ENCODE measurements at regions not wholly inside any gene's neighbourhood (a gene's known extent, or its start where the extent isn't known, plus 50 kb on each side); places are given as distances from the start of the nearest gene placed in this dataset.

GRCh38 chr6:50270415-50270814 lies 220.7 kb upstream of the DEFB112 start:
- DNase-seq (ENCODE audit: low spot score, unreplicated experiment), result no peak
- no peak for TF ChIP-seq CTCF (IDR thresholded peaks at IDR 0.05; ENCODE audit: unreplicated experiment)
- Mint-ChIP-seq H3K27ac (no peak overlapping the region), H3K4me1 (ENCODE audit: low read depth) (peaks cover 6% of the 10 kb centered on the region), H3K36me3 (ENCODE audit: insufficient read depth) (no peaks in the 10 kb centered on the region), H3K4me3 (ENCODE audit: low read depth) (no peak overlapping the region), H3K9me3 (ENCODE audit: low read depth) (no peaks in the 10 kb centered on the region), H3K27me3 (peaks cover 7% of the 10 kb centered on the region)

GRCh38 chr6:50271266-50271665 lies 221.5 kb upstream of the DEFB112 start:
- Mint-ChIP-seq H3K36me3 (ENCODE audit: insufficient read depth) (no peaks in the 10 kb centered on the region), H3K4me1 (ENCODE audit: low read depth) (peaks cover 6% of the 10 kb centered on the region), H3K27me3 (peaks cover 7% of the 10 kb centered on the region), H3K4me3 (ENCODE audit: low read depth) (no peak overlapping the region), H3K27ac (no peak overlapping the region), H3K9me3 (ENCODE audit: low read depth) (no peaks in the 10 kb centered on the region)
- no peak for DNase-seq (ENCODE audit: low spot score, unreplicated experiment)
- TF ChIP-seq CTCF (IDR thresholded peaks at IDR 0.05; ENCODE audit: unreplicated experiment), result no peak

GRCh38 chr6:50271817-50272216 lies 222.1 kb upstream of the DEFB112 start:
- Mint-ChIP-seq H3K27ac (no peak overlapping the region), H3K9me3 (ENCODE audit: low read depth) (no peaks in the 10 kb centered on the region), H3K4me1 (ENCODE audit: low read depth) (peaks cover 5% of the 10 kb centered on the region), H3K4me3 (ENCODE audit: low read depth) (no peak overlapping the region), H3K36me3 (ENCODE audit: insufficient read depth) (no peaks in the 10 kb centered on the region), H3K27me3 (peaks cover 7% of the 10 kb centered on the region)
- no peak for DNase-seq (ENCODE audit: low spot score, unreplicated experiment)
- no peak for TF ChIP-seq CTCF (IDR thresholded peaks at IDR 0.05; ENCODE audit: unreplicated experiment)

GRCh38 chr6:50272611-50273010 lies 222.9 kb upstream of the DEFB112 start:
- H3K4me1 Mint-ChIP-seq (ENCODE audit: low read depth), result peaks cover 1% of the 10 kb centered on the region

GRCh38 chr6:50276771-50277261 lies 227.1 kb upstream of the DEFB112 start:
- Mint-ChIP-seq H3K9me3 (ENCODE audit: low read depth) (no peaks in the 10 kb centered on the region), H3K4me3 (ENCODE audit: low read depth) (no peak overlapping the region), H3K27me3 (peaks cover 2% of the 10 kb centered on the region), H3K4me1 (ENCODE audit: low read depth) (no peaks in the 10 kb centered on the region), H3K36me3 (ENCODE audit: insufficient read depth) (no peaks in the 10 kb centered on the region), H3K27ac (no peak overlapping the region)
- no peak for DNase-seq (ENCODE audit: low spot score, unreplicated experiment)
- TF ChIP-seq CTCF (IDR thresholded peaks at IDR 0.05; ENCODE audit: unreplicated experiment), result no peak

More at GRCh38 chr6:50272611-50273010, 222.9 kb upstream of the DEFB112 start:
- H3K27me3 Mint-ChIP-seq, result peaks cover 7% of the 10 kb centered on the region
- no peaks in the 10 kb centered on the region for H3K36me3 Mint-ChIP-seq (ENCODE audit: insufficient read depth)
- DNase-seq (ENCODE audit: low spot score, unreplicated experiment), result no peak
- H3K27ac Mint-ChIP-seq, result no peak overlapping the region
- no peak for TF ChIP-seq CTCF (IDR thresholded peaks at IDR 0.05; ENCODE audit: unreplicated experiment)
- H3K9me3 Mint-ChIP-seq (ENCODE audit: low read depth), result no peaks in the 10 kb centered on the region
- no peak overlapping the region for H3K4me3 Mint-ChIP-seq (ENCODE audit: low read depth)
